ENCODE measurements at regions not wholly inside any gene's neighbourhood (a gene's known extent, or its start where the extent isn't known, plus 50 kb on each side); places are given as distances from the start of the nearest gene placed in this dataset.

GRCh38 chr7:21137640-21138039 lies 290.2 kb upstream of the SP4 start:
- FAIRE-seq (no peak), DNase-seq (ENCODE audit: insufficient read length, low spot score) (no peak)

DNA sequence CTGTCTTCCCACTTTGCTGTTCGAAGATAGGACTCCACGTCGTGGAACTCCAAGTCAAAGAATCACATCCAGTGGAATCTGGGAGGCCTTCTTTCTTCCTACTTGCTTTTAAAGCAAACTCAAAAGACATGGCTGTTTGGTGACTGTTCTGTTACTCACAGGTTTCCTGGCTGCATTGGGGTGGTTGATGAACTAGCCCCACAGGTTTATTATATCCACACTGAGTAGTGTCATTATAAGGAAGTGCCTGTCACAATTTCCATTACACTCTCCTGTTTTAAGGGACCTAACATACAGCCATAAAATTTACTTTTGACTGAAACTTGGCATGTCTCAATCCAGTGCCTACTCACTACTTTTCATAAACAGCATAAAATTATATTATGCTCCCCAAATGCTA lies 287.3 kb upstream of the SP4 start:
- DNase-seq (ENCODE audit: insufficient read length, low spot score) = no peak
- no peak for FAIRE-seq

DNA sequence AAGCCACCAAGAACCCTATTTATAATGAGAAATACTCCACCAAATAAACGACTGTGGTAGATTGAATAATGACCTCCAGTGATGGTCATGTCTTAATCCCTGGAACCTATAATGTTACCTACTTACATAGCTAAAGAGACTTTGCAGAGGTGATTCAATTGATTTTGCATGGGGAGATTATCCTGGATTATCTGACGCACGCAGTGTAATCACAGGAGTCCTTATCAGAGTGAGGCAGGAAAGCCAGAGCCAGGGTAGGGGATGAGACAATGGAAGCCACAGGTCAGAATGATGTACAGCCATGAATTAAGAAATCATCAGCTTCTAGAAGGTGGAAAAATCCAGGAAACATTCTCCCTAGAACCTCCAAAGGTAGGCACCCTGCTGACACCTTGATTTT lies 286.4 kb upstream of the SP4 start:
- DNase-seq (ENCODE audit: insufficient read length, low spot score) (no peak), FAIRE-seq (no peak)

GRCh38 chr7:21142081-21142480 lies 285.8 kb upstream of the SP4 start:
- FAIRE-seq (no peak), DNase-seq (ENCODE audit: insufficient read length, low spot score) (no peak)

DNA sequence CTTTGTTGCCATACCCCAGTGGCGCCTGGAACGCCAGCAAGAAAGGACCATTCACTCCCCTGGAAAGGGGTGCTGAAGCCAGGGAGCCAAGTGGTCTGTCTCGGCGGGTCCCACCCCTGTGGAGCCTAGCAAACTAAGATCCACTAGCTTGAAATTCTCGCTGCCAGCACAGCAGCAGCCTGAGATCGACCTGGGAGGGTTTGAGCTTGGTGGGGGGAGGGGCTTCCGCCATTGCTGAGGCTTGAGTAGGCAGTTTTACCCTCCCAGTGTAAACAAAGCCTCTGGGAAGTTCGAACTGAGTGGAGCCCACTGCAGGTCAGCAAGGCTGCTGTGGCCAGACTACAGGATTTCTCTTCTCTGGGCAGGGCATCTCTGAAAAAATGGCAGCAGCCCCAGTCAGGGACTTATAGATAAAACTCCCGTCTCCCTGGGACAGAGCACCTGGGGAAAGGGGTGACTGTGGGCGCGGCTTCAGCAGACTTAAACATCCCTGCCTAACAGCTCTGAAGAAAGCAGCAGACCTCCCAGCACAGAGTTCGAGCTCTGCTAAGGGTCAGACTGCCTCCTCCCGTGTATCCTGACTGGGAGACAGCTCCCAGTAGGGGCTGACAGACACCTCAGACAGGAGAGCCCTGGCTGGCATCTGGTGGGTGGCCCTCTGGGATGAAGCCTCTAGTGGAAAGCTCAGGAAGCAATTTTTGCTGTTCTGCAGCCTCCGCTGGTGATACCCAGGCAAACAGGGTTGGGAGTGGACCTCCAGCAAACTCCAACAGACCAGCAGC lies 281.1 kb upstream of the SP4 start:
- FAIRE-seq (no peak), DNase-seq (ENCODE audit: insufficient read length, low spot score) (no peak)

GRCh38 chr7:21149809-21150208 lies 278.1 kb upstream of the SP4 start:
- FAIRE-seq (no peak), DNase-seq (ENCODE audit: insufficient read length, low spot score) (no peak)

DNA sequence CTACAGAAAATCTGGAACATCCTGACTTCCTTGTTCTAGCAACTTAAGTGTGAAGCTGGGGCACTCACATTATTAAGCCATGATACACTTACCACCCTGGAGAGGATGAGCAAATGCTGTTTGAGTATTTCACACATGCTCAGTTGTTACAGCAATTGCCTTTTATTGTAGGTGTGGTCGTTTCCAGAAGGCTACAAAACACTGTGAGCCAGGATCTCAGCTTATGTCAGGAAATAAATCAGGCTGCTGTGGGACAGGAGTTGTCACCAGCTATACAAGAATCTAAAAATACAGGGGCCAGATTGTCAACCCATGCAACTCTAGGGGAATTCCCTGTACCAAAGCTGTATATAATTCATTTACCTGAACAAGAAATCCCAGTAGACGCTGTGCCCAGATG lies 273.3 kb upstream of the SP4 start:
- DNase-seq (ENCODE audit: insufficient read length, low spot score) (no peak), FAIRE-seq (no peak)

- no peak for DNase-seq (ENCODE audit: insufficient read length, low spot score)
- no peak for FAIRE-seq
Observed at GRCh38 chr7:21159506-21159905, 268.4 kb upstream of the SP4 start.

DNA sequence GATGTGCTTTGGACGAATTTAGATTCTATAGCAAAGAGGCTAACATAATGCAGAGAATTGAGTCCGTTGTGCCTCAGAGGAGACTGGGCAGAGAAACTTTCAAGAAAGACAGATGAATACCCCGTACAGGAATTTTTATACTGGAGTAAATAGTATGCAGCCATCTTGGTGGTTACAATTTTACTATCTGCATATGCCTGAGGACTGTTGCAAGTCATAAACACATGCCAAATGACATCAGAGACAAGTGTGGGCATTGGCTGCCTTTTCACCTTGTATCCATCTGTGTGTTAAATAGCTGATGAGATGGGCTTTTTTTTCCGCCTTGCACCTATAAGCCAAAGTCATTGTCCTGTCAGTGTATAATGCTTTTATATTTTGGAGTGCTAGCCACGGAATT lies 267.5 kb upstream of the SP4 start:
- no peak for FAIRE-seq
- no peak for DNase-seq (ENCODE audit: insufficient read length, low spot score)

DNA sequence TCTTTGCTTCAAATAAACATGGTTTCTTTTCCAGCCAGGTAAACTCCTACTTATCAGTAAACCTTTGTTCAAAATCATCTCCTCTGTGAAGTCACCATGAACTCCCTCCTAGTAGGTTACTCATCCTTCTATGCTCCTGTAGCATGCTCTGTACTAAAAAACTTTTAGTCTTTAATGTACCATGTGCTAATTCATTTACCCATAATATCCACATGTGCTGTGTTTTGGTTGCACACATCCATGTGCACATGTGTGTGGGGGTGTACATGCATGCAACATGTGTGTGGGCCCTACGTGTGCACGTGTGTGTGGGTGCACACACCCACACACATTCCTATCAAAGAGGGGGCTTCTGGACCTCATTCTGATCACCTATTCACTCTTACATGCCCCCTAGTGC lies 259.9 kb upstream of the SP4 start:
- DNase-seq (ENCODE audit: insufficient read length, low spot score) = no peak
- FAIRE-seq = no peak

- FAIRE-seq (no peak), DNase-seq (ENCODE audit: insufficient read length, low spot score) (no peak)
Observed at GRCh38 chr7:21169667-21170580, 258.0 kb upstream of the SP4 start.

- no peak for DNase-seq (ENCODE audit: insufficient read length, low spot score)
Observed at GRCh38 chr7:21172800-21173199, 255.1 kb upstream of the SP4 start.

DNA sequence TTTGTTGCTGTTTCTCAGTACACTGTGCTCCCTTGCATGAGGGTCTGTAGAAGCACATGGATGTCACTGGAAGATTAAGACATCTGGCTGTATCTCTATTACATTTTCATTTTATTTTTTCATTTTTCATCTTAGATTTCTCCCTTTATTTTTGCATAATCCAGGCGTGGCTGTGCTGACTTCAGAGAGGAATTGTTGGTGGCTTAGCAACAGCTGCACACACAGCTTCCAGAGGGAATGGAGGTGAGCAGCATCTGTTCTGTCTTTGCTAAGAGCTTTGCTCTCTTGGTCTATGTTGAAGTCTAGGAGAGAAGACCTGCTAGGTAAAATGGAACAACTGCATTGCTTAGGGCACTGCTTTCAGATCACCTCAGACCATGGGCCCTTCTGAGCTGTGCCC lies 254.4 kb upstream of the SP4 start:
- DNase-seq (ENCODE audit: insufficient read length, low spot score) (no peak), FAIRE-seq (no peak)

More at GRCh38 chr7:21172800-21173199, 255.1 kb upstream of the SP4 start:
- FAIRE-seq = no peak

DNA sequence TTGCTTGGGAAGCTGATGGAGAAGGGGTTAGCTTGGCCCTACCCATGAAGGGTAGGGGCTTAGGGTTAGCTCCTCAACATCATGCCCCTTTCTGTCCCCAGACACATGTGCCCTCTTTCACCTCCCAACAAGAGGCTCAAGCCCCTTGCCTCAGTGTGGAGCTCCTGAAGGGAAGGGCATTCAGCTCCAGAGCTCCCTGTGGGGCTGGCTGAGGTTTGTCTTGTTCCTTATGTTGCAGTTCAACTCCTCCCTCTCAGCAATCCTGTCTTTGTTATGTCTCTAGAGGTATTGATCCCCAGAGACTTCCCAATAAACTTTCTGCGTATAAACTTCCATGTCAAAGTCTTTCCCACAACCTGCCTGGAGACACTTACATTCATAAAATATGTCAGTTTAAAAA lies 252.2 kb upstream of the SP4 start:
- DNase-seq (ENCODE audit: insufficient read length, low spot score) (no peak), FAIRE-seq (no peak)

GRCh38 chr7:21184942-21185652 lies 242.8 kb upstream of the SP4 start:
- FAIRE-seq (no peak), DNase-seq (ENCODE audit: insufficient read length, low spot score) (no peak)

- DNase-seq (ENCODE audit: insufficient read length, low spot score) (no peak), FAIRE-seq (no peak)
Observed at GRCh38 chr7:21185653-21186265, 242.1 kb upstream of the SP4 start.

DNA sequence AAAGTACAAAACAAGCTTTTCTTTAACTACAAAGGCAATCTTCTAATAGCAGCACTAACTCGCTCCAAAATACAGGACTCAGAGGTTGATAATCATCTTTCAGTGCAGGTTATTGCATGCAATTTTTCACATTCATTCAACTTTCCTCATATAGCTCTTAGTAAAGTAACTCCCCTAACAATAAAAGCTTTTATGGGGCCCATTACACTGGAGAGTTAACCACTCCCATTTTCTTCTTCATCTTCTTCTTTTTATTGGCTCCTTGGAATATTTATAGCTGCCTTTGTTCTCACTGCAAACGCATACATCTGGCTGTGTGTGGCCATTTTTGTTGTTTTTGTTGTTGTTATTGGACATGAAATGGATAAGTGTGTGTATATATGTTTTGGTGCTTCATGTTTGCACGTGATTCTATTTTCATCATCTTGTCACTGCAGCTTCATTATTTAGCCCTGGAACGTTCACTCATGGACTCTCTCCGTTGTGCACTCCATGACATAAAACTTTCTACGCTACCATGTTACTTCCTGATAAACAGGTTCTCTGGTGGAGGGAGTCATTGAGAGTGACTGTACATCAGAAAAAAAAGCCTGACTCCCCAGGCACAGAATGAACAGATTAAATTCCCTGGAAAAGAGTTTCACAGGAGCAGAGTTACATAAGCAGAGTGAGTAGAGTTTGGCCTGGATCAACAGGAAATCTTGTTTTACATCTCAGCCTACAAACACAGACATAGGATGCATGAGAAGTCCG lies 236.4 kb upstream of the SP4 start:
- DNase-seq (ENCODE audit: insufficient read length, low spot score) = no peak
- FAIRE-seq = no peak

GRCh38 chr7:21192657-21193056 lies 235.2 kb upstream of the SP4 start:
- DNase-seq (ENCODE audit: insufficient read length, low spot score) (no peak), FAIRE-seq (no peak)

- DNase-seq (ENCODE audit: insufficient read length, low spot score) (no peak), FAIRE-seq (no peak)
Observed at GRCh38 chr7:21193895-21194294, 234.0 kb upstream of the SP4 start.

DNA sequence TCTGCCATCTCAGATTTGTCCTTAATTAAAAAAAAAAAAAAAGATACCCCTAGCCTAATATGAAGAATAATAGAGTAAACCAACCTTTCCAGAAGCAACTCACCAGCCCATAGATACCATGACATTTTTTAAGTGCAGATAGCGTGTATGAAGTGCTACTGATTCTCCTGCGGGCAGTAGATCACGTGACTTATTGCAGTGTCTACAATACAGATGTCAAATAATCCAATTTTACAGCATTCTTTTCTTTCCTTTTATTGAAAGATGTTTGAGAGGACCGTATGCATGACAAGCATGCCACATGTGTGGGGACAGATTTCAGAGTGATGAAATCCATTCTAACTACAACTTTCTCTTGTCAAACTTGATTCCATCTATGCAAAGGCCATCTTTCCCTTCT lies 232.9 kb upstream of the SP4 start:
- no peak for FAIRE-seq

More for the DNA sequence above, 232.9 kb upstream of the SP4 start:
- DNase-seq (ENCODE audit: insufficient read length, low spot score) = no peak

Data from HTR-8/SVneo (cell line).